ENCODE measurements at regions not wholly inside any gene's neighbourhood (a gene's known extent, or its start where the extent isn't known, plus 50 kb on each side); places are given as distances from the start of the nearest gene placed in this dataset.

- peaks cover 5% of the 10 kb centered on the region for H3K4me1 ChIP-seq (ENCODE audit: insufficient read depth, insufficient read length)
- TF ChIP-seq SUZ12 (IDR thresholded peaks at IDR 0.05; ENCODE audit: extremely low read depth, insufficient read depth, insufficient read length) (no peak), ZNF274 (IDR thresholded peaks at IDR 0.05; ENCODE audit: low read depth, low read length) (no peak), YY1 (IDR thresholded peaks at IDR 0.05; ENCODE audit: insufficient read depth, insufficient read length) (no peak)
- H3K4me3 ChIP-seq (ENCODE audit: insufficient read length, low read depth) = no peak overlapping the region
- no peak for DNase-seq (ENCODE audit: low read depth, low spot score)
- H3K9ac ChIP-seq (ENCODE audit: insufficient read length, low read depth) = no peak overlapping the region
- peaks cover 15% of the 10 kb centered on the region for H3K9me3 ChIP-seq (ENCODE audit: insufficient read depth, low read length)
- no peaks in the 10 kb centered on the region for H3K36me3 ChIP-seq (ENCODE audit: insufficient read depth, insufficient read length, low read length)
- no peaks in the 10 kb centered on the region for H3K27me3 ChIP-seq (ENCODE audit: insufficient read depth, insufficient read length)
Observed at GRCh38 chr2:172273910-172274571, 153.3 kb upstream of the ITGA6 start.

GRCh38 chr2:172275239-172275638, 152.1 kb upstream of the ITGA6 start:
- TF ChIP-seq SUZ12 (IDR thresholded peaks at IDR 0.05; ENCODE audit: extremely low read depth, insufficient read depth, insufficient read length) (no peak), ZNF274 (IDR thresholded peaks at IDR 0.05; ENCODE audit: low read depth, low read length) (no peak), YY1 (IDR thresholded peaks at IDR 0.05; ENCODE audit: insufficient read depth, insufficient read length) (no peak)
- DNase-seq (ENCODE audit: low read depth, low spot score) = no peak
- H3K9me3 ChIP-seq (ENCODE audit: insufficient read depth, low read length) = peaks cover 15% of the 10 kb centered on the region
- no peak overlapping the region for H3K4me3 ChIP-seq (ENCODE audit: insufficient read length, low read depth)
- no peaks in the 10 kb centered on the region for H3K36me3 ChIP-seq (ENCODE audit: insufficient read depth, insufficient read length, low read length)
- H3K9ac ChIP-seq (ENCODE audit: insufficient read length, low read depth) = no peak overlapping the region
- peaks cover 5% of the 10 kb centered on the region for H3K4me1 ChIP-seq (ENCODE audit: insufficient read depth, insufficient read length)
- no peaks in the 10 kb centered on the region for H3K27me3 ChIP-seq (ENCODE audit: insufficient read depth, insufficient read length)

- TF ChIP-seq ZNF274 (IDR thresholded peaks at IDR 0.05; ENCODE audit: low read depth, low read length) = no peak
- no peak for TF ChIP-seq YY1 (IDR thresholded peaks at IDR 0.05; ENCODE audit: insufficient read depth, insufficient read length)
- TF ChIP-seq SUZ12 (IDR thresholded peaks at IDR 0.05; ENCODE audit: extremely low read depth, insufficient read depth, insufficient read length) = no peak
- no peak for DNase-seq (ENCODE audit: low read depth, low spot score)
- no peak overlapping the region for H3K4me3 ChIP-seq (ENCODE audit: insufficient read length, low read depth)
- no peaks in the 10 kb centered on the region for H3K4me1 ChIP-seq (ENCODE audit: insufficient read depth, insufficient read length)
- no peak overlapping the region for H3K9ac ChIP-seq (ENCODE audit: insufficient read length, low read depth)
- peaks cover 15% of the 10 kb centered on the region for H3K9me3 ChIP-seq (ENCODE audit: insufficient read depth, low read length)
- no peaks in the 10 kb centered on the region for H3K36me3 ChIP-seq (ENCODE audit: insufficient read depth, insufficient read length, low read length)
- no peaks in the 10 kb centered on the region for H3K27me3 ChIP-seq (ENCODE audit: insufficient read depth, insufficient read length)
Observed at GRCh38 chr2:172276961-172277360, 150.4 kb upstream of the ITGA6 start.

GRCh38 chr2:172278667-172279066, 148.7 kb upstream of the ITGA6 start:
- H3K36me3 ChIP-seq (ENCODE audit: insufficient read depth, insufficient read length, low read length) = no peaks in the 10 kb centered on the region
- H3K4me1 ChIP-seq (ENCODE audit: insufficient read depth, insufficient read length) = no peaks in the 10 kb centered on the region
- TF ChIP-seq SUZ12 (IDR thresholded peaks at IDR 0.05; ENCODE audit: extremely low read depth, insufficient read depth, insufficient read length) (no peak), ZNF274 (IDR thresholded peaks at IDR 0.05; ENCODE audit: low read depth, low read length) (no peak), YY1 (IDR thresholded peaks at IDR 0.05; ENCODE audit: insufficient read depth, insufficient read length) (no peak)
- no peak overlapping the region for H3K4me3 ChIP-seq (ENCODE audit: insufficient read length, low read depth)
- no peaks in the 10 kb centered on the region for H3K27me3 ChIP-seq (ENCODE audit: insufficient read depth, insufficient read length)
- peaks cover 15% of the 10 kb centered on the region for H3K9me3 ChIP-seq (ENCODE audit: insufficient read depth, low read length)
- no peak overlapping the region for H3K9ac ChIP-seq (ENCODE audit: insufficient read length, low read depth)
- no peak for DNase-seq (ENCODE audit: low read depth, low spot score)

GRCh38 chr2:172279214-172279613, 148.2 kb upstream of the ITGA6 start:
- TF ChIP-seq YY1 (IDR thresholded peaks at IDR 0.05; ENCODE audit: insufficient read depth, insufficient read length) = no peak
- TF ChIP-seq SUZ12 (IDR thresholded peaks at IDR 0.05; ENCODE audit: extremely low read depth, insufficient read depth, insufficient read length) = no peak
- no peak for TF ChIP-seq ZNF274 (IDR thresholded peaks at IDR 0.05; ENCODE audit: low read depth, low read length)
- H3K9ac ChIP-seq (ENCODE audit: insufficient read length, low read depth) = no peak overlapping the region
- H3K27me3 ChIP-seq (ENCODE audit: insufficient read depth, insufficient read length) = no peaks in the 10 kb centered on the region
- no peaks in the 10 kb centered on the region for H3K36me3 ChIP-seq (ENCODE audit: insufficient read depth, insufficient read length, low read length)
- peaks cover 15% of the 10 kb centered on the region for H3K9me3 ChIP-seq (ENCODE audit: insufficient read depth, low read length)
- DNase-seq (ENCODE audit: low read depth, low spot score) = no peak
- no peaks in the 10 kb centered on the region for H3K4me1 ChIP-seq (ENCODE audit: insufficient read depth, insufficient read length)
- no peak overlapping the region for H3K4me3 ChIP-seq (ENCODE audit: insufficient read length, low read depth)

GRCh38 chr2:172279813-172280212, 147.6 kb upstream of the ITGA6 start:
- no peak for DNase-seq (ENCODE audit: low read depth, low spot score)
- Histone ChIP-seq H3K4me3 (ENCODE audit: insufficient read length, low read depth) (no peak overlapping the region), H3K9ac (ENCODE audit: insufficient read length, low read depth) (no peak overlapping the region), H3K4me1 (ENCODE audit: insufficient read depth, insufficient read length) (no peaks in the 10 kb centered on the region), H3K27me3 (ENCODE audit: insufficient read depth, insufficient read length) (no peaks in the 10 kb centered on the region), H3K36me3 (ENCODE audit: insufficient read depth, insufficient read length, low read length) (no peaks in the 10 kb centered on the region), H3K9me3 (ENCODE audit: insufficient read depth, low read length) (peaks cover 15% of the 10 kb centered on the region)
- TF ChIP-seq ZNF274 (IDR thresholded peaks at IDR 0.05; ENCODE audit: low read depth, low read length) = no peak
- no peak for TF ChIP-seq SUZ12 (IDR thresholded peaks at IDR 0.05; ENCODE audit: extremely low read depth, insufficient read depth, insufficient read length)
- TF ChIP-seq YY1 (IDR thresholded peaks at IDR 0.05; ENCODE audit: insufficient read depth, insufficient read length) = no peak

GRCh38 chr2:172280571-172281361, 146.6 kb upstream of the ITGA6 start:
- Histone ChIP-seq H3K4me3 (ENCODE audit: insufficient read length, low read depth) (no peak overlapping the region), H3K9ac (ENCODE audit: insufficient read length, low read depth) (no peak overlapping the region), H3K9me3 (ENCODE audit: insufficient read depth, low read length) (peaks cover 15% of the 10 kb centered on the region), H3K36me3 (ENCODE audit: insufficient read depth, insufficient read length, low read length) (no peaks in the 10 kb centered on the region), H3K4me1 (ENCODE audit: insufficient read depth, insufficient read length) (no peaks in the 10 kb centered on the region), H3K27me3 (ENCODE audit: insufficient read depth, insufficient read length) (no peaks in the 10 kb centered on the region)
- no peak for DNase-seq (ENCODE audit: low read depth, low spot score)
- no peak for TF ChIP-seq SUZ12 (IDR thresholded peaks at IDR 0.05; ENCODE audit: extremely low read depth, insufficient read depth, insufficient read length)
- TF ChIP-seq YY1 (IDR thresholded peaks at IDR 0.05; ENCODE audit: insufficient read depth, insufficient read length) = no peak
- no peak for TF ChIP-seq ZNF274 (IDR thresholded peaks at IDR 0.05; ENCODE audit: low read depth, low read length)

Data from NT2/D1 (cell line).